ENCODE measurements at regions not wholly inside any gene's neighbourhood (a gene's known extent, or its start where the extent isn't known, plus 50 kb on each side); places are given as distances from the start of the nearest gene placed in this dataset.

GRCh38 chr2:51778806-51779205 is 746.9 kb upstream of the NRXN1 start:
- no peak for TF ChIP-seq POLR2A (IDR thresholded peaks at IDR 0.05)
- TF ChIP-seq CTCF (IDR thresholded peaks at IDR 0.05) = no peak
- no peak for TF ChIP-seq POLR2AphosphoS5 (IDR thresholded peaks at IDR 0.05)
- no peak for TF ChIP-seq EP300 (IDR thresholded peaks at IDR 0.05)

Data from sigmoid colon (tissue), 4 donors.